Calu3 (cell line): ENCODE measurements at regions not wholly inside any gene's neighbourhood (a gene's known extent, or its start where the extent isn't known, plus 50 kb on each side); places are given as distances from the start of the nearest gene placed in this dataset.

Experiments
- BruUV-seq: library from RNA; stranded (reverse); fragments of 400-500 nt; replicated peaks from 2 replicates; lab custom pipeline; 2021; lab: Mats Ljungman, UMichigan
- CTCF ChIA-PET: fragments of 300-600 bp; sonication (Branson Sonifier 250); formaldehyde crosslinking; loops from one replicate; lab custom pipeline; 2022; ENCODE audit warnings: antibody characterized with exemption; lab: Charles Lee
- DNase-seq: peaks from one replicate; pipeline ENCODE4 v3.0.0; 2022
- H3K27ac Mint-ChIP-seq: one replicate; pipeline ENCODE4 v1.8.0; 2022; ENCODE audit warnings: mixed read lengths; ENCODE audit not compliant: unreplicated experiment
- H3K27me3 Mint-ChIP-seq: one replicate; pipeline ENCODE4 v1.8.0; 2022; ENCODE audit warnings: mixed read lengths; ENCODE audit not compliant: unreplicated experiment
- H3K36me3 Mint-ChIP-seq: one replicate; pipeline ENCODE4 v1.8.0; 2022; ENCODE audit warnings: mild to moderate bottlenecking, moderate library complexity, mixed read lengths; ENCODE audit not compliant: insufficient read depth, unreplicated experiment
- H3K4me1 Mint-ChIP-seq: one replicate; pipeline ENCODE4 v1.8.0; 2022; ENCODE audit warnings: mild to moderate bottlenecking, low read depth, mixed read lengths; ENCODE audit not compliant: unreplicated experiment
- H3K4me3 Mint-ChIP-seq: one replicate; pipeline ENCODE4 v1.8.0; 2022; ENCODE audit warnings: mild to moderate bottlenecking, low read depth, moderate library complexity, mixed read lengths; ENCODE audit not compliant: unreplicated experiment
- H3K9me3 Mint-ChIP-seq: one replicate; pipeline ENCODE4 v1.8.0; 2022; ENCODE audit warnings: low read depth, mixed read lengths; ENCODE audit not compliant: unreplicated experiment
- CTCF ChIP-seq: fragments of 200-600 bp; IDR thresholded peaks from one replicate; pipeline ENCODE4 v1.8.0; 2022; ENCODE audit warnings: antibody characterized with exemption; ENCODE audit not compliant: unreplicated experiment
- intact Hi-C: fragments of 100-400 bp; cut with micrococcal nuclease; formaldehyde crosslinking; loops from one replicate; pipeline ENCODE4 v1.10.0; 2022; ENCODE audit not compliant: unreplicated experiment

- peaks cover 20% of the 10 kb centered on the region for H3K4me1 Mint-ChIP-seq
- no TSS peak for BruUV-seq
- CTCF ChIA-PET = no interaction called here
- DNase-seq = no peak
- H3K27ac Mint-ChIP-seq = no peak overlapping the region
- no peak overlapping the region for H3K4me3 Mint-ChIP-seq
- H3K9me3 Mint-ChIP-seq = no peaks in the 10 kb centered on the region
- H3K36me3 Mint-ChIP-seq = peaks cover 6% of the 10 kb centered on the region
- intact Hi-C loops = no loop called here
- TF ChIP-seq CTCF = no peak
- H3K27me3 Mint-ChIP-seq = no peaks in the 10 kb centered on the region
Measured at GRCh38 chr5:17004441-17005106, 68.5 kb upstream of the MYO10 start.

GRCh38 chr5:17005107-17005828, 69.2 kb upstream of the MYO10 start:
- Mint-ChIP-seq H3K4me3 (no peak overlapping the region), H3K27ac (no peak overlapping the region), H3K9me3 (no peaks in the 10 kb centered on the region), H3K36me3 (peaks cover 6% of the 10 kb centered on the region), H3K27me3 (no peaks in the 10 kb centered on the region), H3K4me1 (peaks cover 14% of the 10 kb centered on the region)
- intact Hi-C loops = no loop called here
- no TSS peak for BruUV-seq
- TF ChIP-seq CTCF = no peak
- CTCF ChIA-PET = no interaction called here
- DNase-seq = no peak

- peaks cover 9% of the 10 kb centered on the region for H3K4me1 Mint-ChIP-seq
- no peak overlapping the region for H3K27ac Mint-ChIP-seq
- no peak overlapping the region for H3K4me3 Mint-ChIP-seq
- no peaks in the 10 kb centered on the region for H3K36me3 Mint-ChIP-seq
- DNase-seq = no peak
- no peaks in the 10 kb centered on the region for H3K9me3 Mint-ChIP-seq
- TF ChIP-seq CTCF = no peak
- BruUV-seq = no TSS peak
- CTCF ChIA-PET = no interaction called here
- H3K27me3 Mint-ChIP-seq = no peaks in the 10 kb centered on the region
- intact Hi-C loops = no loop called here
Measured at GRCh38 chr5:17012289-17012688, 76.2 kb upstream of the MYO10 start.

GRCh38 chr5:17014686-17015085, 78.6 kb upstream of the MYO10 start:
- DNase-seq = no peak
- no peak overlapping the region for H3K27ac Mint-ChIP-seq
- H3K4me1 Mint-ChIP-seq = peaks cover 9% of the 10 kb centered on the region
- BruUV-seq = no TSS peak
- H3K4me3 Mint-ChIP-seq = no peak overlapping the region
- H3K9me3 Mint-ChIP-seq = no peaks in the 10 kb centered on the region
- H3K36me3 Mint-ChIP-seq = no peaks in the 10 kb centered on the region
- intact Hi-C loops = no loop called here
- no peak for TF ChIP-seq CTCF
- CTCF ChIA-PET = no interaction called here
- no peaks in the 10 kb centered on the region for H3K27me3 Mint-ChIP-seq
